NB4 (cell line): ENCODE measurements at regions not wholly inside any gene's neighbourhood (a gene's known extent, or its start where the extent isn't known, plus 50 kb on each side); places are given as distances from the start of the nearest gene placed in this dataset.

Experiments used
- DNase-seq: peaks from one replicate; pipeline ENCODE4 v3.0.0; 2010; ENCODE audit warnings: low read depth
- H3K4me3 ChIP-seq: one replicate; pipeline ENCODE4 v1.5.1; 2011; ENCODE audit warnings: mild to moderate bottlenecking, low read depth, low read length, moderate library complexity
- CTCF ChIP-seq: IDR thresholded peaks from one replicate; pipeline ENCODE4 v1.5.1; 2012; ENCODE audit warnings: low read depth, low read length
- MAX ChIP-seq: IDR thresholded peaks from 2 replicates; pipeline ENCODE4 v1.6.1; 2011; ENCODE audit warnings: low read depth, low read length
- MYC ChIP-seq: IDR thresholded peaks from 2 replicates; pipeline ENCODE4 v1.6.1; 2011; ENCODE audit warnings: low read depth, low read length
- POLR2A ChIP-seq: IDR thresholded peaks from 2 replicates; pipeline ENCODE4 v1.6.1; 2011; ENCODE audit warnings: mild to moderate bottlenecking; ENCODE audit not compliant: insufficient read length; ENCODE audit errors: extremely low read depth

- TF ChIP-seq CTCF, result no peak
- no peak for TF ChIP-seq MYC
- no peak for TF ChIP-seq MAX
- no peak for TF ChIP-seq POLR2A
- H3K4me3 ChIP-seq, result no peak overlapping the region
- DNase-seq, result peak; percentile 56
Observed at GRCh38 chr7:131235489-131236317, 92.0 kb upstream of the MKLN1 start.

GRCh38 chr7:131236318-131236672, 91.4 kb upstream of the MKLN1 start:
- no peak for TF ChIP-seq CTCF
- TF ChIP-seq POLR2A, result no peak
- no peak for TF ChIP-seq MAX
- TF ChIP-seq MYC, result no peak
- H3K4me3 ChIP-seq, result no peak overlapping the region
- DNase-seq, result no peak

GRCh38 chr7:131238347-131238931, 89.2 kb upstream of the MKLN1 start:
- TF ChIP-seq MYC (no peak), MAX (no peak), CTCF (no peak), POLR2A (no peak)
- peak; percentile 58 for DNase-seq
- no peak overlapping the region for H3K4me3 ChIP-seq

GRCh38 chr7:131241386-131241785, 86.3 kb upstream of the MKLN1 start:
- DNase-seq, result no peak
- no peak overlapping the region for H3K4me3 ChIP-seq
- TF ChIP-seq POLR2A (no peak), MYC (no peak), MAX (no peak), CTCF (no peak)

- no peak for DNase-seq
- TF ChIP-seq CTCF (no peak), POLR2A (no peak), MYC (no peak), MAX (no peak)
- no peak overlapping the region for H3K4me3 ChIP-seq
Observed at GRCh38 chr7:131242123-131242650, 85.5 kb upstream of the MKLN1 start.
